Breast epithelium (tissue), 3 donors: ENCODE measurements at regions not wholly inside any gene's neighbourhood (a gene's known extent, or its start where the extent isn't known, plus 50 kb on each side); places are given as distances from the start of the nearest gene placed in this dataset.

Source experiments
- POLR2A ChIP-seq: fragments of 450-650 bp; IDR thresholded peaks from one replicate; pipeline ENCODE4 v1.6.1; 2016; ENCODE audit warnings: antibody characterized with exemption, mild to moderate bottlenecking, moderate library complexity
- TF ChIP-seq, protein P1 (sequence below), 3 donors: fragments of 450-650 bp; IDR thresholded peaks; one replicate each; pipeline ENCODE4 v1.5.1; 2016 to 2017; ENCODE audit warnings: antibody characterized with exemption in 3 of 3, mild to moderate bottlenecking in 3 of 3, moderate library complexity in 3 of 3

DNA sequence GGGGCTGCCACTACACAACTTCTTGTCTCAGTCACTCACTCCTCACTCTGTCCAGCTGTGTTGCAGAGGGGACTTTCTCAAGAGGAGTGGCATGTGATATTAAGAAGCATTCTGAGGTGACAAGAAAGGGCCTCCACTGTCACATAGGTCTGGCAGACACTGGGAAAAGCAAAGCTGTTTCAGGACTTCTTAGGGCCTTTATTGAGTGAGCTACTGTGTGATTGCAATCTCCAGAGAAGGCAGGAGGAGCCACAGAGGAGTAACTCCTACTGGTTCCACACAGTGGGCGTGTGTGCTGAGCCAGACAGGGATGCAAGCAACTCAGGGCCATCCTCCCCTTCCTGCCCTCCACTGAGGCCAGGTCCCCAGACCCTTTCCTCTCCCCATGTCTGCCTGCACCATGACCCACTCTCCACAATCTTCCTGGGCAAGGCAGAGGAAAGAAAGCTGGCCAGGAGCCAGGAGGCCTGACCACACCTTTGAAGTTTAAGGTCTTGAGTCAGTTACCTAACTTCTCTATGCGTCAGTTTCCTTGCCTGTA lies 262.0 kb upstream of the ZMIZ1 start:
- TF ChIP-seq, protein P1, sequence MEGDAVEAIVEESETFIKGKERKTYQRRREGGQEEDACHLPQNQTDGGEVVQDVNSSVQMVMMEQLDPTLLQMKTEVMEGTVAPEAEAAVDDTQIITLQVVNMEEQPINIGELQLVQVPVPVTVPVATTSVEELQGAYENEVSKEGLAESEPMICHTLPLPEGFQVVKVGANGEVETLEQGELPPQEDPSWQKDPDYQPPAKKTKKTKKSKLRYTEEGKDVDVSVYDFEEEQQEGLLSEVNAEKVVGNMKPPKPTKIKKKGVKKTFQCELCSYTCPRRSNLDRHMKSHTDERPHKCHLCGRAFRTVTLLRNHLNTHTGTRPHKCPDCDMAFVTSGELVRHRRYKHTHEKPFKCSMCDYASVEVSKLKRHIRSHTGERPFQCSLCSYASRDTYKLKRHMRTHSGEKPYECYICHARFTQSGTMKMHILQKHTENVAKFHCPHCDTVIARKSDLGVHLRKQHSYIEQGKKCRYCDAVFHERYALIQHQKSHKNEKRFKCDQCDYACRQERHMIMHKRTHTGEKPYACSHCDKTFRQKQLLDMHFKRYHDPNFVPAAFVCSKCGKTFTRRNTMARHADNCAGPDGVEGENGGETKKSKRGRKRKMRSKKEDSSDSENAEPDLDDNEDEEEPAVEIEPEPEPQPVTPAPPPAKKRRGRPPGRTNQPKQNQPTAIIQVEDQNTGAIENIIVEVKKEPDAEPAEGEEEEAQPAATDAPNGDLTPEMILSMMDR (IDR thresholded peaks at IDR 0.05), result no peak
- no peak for TF ChIP-seq POLR2A
